HG03439 (cell line): ENCODE measurements at regions not wholly inside any gene's neighbourhood (a gene's known extent, or its start where the extent isn't known, plus 50 kb on each side); places are given as distances from the start of the nearest gene placed in this dataset.

ENCODE experiments used
- ATAC-seq: cut with Tn5 transposase; IDR thresholded peaks from one replicate; pipeline ENCODE4 v1.9.1; 2021; ENCODE audit warnings: mild to moderate bottlenecking, moderate library complexity; ENCODE audit not compliant: unreplicated experiment

DNA sequence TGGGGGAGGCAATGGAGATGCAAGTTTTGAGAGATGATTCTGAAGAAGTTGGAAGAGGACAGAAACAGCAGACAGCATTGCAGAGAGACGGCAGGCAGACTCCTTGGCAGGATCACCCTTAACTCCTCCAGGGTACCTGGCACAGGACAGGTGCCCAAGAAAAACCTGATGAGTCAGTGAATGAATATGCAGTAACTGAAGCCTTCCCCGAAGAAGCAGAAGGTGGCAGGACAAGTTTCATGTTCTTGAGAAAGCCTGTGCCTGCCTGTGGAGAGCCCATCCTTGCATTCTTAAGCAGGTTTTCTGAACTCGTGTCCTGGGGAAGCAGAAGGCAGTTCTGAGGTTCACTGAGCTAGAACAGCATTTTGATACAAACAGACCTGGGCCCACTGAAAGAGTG is 79.6 kb upstream of the SASH1 start:
- no peak for ATAC-seq

DNA sequence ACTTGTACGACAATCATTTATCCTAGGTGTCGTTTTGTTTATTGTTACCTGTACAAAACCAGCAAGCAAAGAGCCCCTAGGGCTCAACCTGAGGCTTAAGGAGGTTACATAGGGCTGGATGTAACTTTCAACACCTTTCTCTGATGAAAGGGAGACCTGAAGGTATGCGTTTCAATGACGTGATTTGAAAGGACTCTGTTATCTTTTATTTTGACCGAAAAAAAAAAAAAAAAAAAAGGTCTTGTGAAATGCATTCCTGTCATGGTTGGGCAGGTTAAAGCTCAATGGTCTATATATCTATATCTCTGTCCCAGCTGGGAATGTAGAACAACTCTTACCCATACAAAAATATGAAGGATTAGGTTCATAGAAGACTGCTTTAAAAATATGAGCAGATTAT is 78.7 kb upstream of the SASH1 start:
- no peak for ATAC-seq

DNA sequence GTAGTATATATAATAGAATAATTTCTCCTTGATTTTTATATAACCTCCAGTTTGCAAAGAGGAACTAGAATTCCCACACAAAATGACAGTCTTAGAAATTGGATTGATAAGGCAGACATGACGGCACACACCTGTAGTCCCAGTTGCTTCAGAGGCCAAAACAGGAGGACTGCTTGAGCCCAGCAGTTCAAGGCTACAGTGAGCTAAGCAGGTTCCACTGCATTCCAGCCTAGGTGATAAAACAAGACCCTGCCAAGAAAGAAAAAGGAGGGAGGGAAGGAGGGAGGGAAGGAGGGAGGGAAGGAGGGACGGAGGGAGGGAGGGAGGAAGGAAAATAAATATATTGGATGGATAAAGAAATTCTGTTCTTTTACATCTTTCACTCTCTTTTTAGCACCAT is 77.6 kb upstream of the SASH1 start:
- no peak for ATAC-seq

DNA sequence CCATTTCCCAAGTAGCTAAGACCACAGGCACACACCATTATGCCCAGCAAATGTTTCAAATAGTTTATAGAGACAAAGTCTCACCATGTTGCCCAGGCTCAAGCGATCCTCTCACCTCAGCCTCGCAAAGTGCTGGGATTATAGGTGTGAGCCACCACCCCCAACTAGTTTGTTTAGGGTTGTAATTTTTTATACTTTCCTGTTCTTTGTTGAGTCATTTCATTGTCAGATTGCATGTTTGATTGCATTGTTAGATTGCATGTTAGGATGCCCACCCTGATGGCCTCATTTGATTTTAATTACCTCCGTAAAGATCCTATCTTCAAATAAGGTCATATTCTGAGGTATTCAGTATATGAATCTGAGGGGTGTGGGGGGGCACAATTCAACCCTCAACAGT is 73.3 kb upstream of the SASH1 start:
- no peak for ATAC-seq

DNA sequence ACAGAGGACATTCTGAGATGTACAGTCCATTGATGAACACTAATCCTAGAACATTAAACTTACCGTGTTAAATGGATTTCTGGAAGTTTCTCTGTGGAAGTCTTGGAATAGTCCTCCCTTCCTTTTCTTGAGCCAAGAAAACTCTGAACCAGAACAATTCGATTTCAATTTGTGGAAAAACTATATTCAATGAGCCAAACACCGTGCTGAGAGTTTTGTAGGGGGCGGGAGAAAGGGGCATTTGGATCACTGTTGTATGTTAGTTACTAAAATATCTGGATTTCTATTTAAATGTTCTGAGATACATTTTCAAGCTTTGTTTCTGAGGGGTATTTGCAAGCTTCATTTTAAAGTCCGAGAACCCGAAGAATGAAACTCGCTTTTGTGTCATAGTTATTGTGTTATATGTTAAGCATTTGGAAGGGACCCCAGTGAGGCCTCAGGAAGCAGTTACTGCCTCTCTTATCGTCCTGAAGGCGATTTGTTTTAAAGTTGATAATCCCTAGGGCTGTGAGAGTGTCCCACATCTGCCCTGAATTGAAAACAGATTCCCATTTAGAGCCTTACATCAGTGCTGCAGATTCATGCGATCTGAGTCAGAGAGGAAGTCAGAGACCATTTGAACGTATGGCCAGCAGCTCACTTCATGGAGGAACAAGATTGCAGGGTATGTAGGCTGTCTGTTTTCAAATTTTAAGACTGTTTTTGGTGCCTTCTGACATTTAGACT is 70.8 kb upstream of the SASH1 start:
- ATAC-seq = no peak

DNA sequence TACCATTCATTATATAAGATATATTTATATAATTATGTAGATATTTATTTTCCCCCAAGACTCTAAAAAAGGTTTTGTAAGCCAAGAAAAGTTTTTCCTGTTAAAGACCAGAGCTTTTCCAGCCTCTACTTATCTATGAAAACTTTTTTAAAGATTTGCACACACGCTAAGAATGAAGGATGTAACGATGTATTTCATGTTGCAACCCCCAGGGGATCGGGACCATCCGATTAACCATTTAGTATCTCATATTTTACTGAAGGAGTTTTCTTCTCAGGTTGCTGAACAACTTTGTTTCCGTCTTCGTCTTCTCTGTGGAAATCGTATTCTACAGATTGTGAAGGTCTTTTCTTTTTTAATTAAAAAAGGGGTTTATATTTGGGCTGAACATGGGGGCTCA is 70.0 kb upstream of the SASH1 start:
- no peak for ATAC-seq

DNA sequence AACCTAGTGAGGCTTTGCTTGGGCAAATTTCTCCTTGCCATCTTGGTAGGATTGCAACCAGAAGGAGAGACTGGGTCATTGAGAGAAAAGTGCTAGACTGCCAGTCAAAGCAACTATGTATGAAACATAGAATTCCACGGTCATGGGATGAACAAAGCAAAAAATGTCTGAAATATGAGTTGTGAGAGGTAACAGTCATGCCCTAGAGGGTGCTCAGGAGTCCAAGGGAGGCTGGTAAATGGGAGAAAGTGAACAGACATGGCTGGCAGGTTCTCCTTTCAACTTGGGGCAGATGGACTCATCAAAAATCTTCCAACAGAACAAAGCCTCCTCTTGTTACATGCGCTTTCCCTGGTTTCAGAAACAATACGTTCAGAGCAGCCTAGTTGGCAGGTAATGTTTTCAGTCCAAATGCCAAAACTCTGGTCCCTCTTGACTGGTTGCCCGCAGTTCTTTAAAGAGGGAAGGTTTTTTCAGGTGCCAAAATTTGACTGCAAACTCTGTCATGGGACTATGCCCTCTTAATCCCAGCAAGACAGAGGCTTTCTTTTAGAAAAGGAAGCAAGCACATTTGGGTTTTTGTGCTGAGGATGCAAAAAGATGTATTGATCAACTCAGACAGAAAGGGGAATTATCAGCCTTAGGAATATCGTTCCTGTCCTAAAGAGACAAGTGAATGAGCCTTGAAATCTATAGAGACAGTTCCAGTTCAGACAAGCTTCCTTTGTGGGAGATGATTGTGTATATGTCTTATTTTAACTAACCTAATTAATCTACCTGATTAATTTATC is 68.5 kb upstream of the SASH1 start:
- no peak for ATAC-seq

DNA sequence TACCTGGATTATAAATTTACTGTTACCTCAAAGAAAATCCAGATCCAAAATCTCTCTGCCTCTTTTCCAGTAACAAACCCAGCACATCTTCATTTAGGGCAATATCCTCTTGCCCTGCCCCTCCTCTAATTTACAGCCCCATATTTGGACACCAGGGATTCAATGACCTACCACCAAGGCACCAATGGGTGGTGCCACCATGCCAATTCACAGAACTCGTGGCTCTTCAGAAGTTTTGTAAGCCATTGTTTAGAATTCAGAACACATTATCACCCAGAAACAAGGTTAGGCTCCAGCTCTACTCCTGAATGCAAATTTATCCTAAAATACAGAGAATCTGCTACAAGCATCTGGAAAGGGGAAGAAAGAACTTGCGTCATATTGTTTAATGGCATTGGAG is 67.8 kb upstream of the SASH1 start:
- no peak for ATAC-seq

DNA sequence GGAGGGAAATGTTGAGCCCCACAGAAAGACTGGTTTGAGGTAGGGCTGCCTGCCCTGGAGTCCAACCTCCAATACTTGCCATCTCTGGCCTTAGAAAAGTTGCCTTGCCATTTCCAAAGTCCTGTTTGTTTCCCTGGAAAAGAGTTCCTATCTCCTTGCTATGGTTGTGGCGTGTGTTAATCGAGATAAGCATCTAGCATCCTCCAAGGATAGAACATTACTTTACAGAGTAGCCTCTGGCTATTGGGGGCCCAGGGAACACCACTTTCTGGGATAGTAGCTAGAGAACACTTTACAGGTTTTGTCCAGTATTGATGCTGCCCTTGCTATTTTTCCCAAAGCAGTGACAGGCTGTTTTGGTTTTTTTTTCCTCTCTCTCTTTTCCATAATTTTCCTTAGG is 57.4 kb upstream of the SASH1 start:
- no peak for ATAC-seq

DNA sequence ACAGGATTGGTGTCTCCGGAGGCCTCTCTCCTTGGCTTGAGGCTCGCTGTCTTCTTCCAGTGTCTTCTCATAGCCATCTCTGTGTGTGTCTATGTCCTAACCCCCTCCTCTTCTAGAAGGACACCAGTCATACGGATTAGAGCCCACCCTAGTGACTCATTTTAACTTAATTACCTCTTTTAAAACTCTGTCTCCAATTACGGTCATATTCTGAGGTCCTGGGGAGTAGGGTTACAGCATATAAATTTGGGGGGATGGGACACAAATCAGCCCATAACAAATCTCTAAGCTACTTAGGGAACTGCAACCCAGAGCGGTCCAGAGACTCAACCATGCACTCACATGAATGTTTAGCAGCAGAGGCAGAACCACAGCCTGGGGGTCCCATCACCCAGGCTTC is 56.1 kb upstream of the SASH1 start:
- no peak for ATAC-seq

DNA sequence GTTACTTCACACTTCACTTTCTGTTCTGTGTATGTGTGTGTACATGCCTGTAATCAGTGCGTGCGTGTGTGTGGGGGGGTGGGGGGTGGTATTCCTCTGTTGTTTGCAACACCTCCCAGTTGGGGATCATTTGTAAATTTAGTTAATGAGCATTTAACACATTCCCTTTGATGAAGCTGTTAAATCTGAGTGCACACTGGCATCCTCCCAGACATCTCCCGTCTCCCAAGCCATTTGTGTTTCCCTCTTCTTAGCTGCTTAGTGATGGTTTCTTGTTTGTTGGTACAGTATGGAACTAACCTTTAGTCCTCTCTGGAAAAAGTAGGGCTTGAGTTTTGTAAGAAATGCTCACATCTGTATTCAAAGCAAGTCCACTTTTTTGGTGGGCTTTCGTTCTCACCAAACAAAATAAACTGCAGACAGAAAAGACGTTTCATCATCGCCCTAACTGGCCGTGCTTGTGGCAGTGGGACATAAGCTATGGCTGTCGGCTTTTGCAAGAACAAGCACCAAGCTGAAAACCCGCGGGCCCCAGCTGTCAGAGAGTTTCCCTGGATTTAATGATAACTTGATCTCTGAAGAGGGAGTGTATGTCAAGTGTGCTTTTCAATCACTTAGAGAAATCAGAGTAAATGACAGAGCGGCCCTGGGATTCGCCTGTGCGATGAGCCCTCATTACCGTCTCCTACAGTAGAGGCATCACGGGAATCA is 54.9 kb upstream of the SASH1 start:
- no peak for ATAC-seq

DNA sequence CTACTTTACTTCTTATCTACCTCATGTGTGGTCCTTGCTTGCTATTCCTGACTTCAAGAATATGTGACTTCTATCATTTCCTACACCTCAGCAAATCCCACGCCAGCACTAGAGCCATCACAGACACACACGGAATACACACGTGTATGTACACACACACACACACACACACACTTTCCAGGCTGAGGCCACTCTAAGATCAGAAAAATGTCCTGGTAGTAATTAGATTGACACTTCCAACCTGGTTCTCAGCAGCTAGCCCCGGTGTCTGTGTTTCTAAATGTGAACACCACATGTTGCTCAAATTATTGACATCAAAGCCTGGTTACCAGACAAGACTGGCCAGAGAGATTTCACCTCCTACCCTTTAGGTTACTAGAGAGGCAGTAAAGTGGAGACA is 54.1 kb upstream of the SASH1 start:
- no peak for ATAC-seq

DNA sequence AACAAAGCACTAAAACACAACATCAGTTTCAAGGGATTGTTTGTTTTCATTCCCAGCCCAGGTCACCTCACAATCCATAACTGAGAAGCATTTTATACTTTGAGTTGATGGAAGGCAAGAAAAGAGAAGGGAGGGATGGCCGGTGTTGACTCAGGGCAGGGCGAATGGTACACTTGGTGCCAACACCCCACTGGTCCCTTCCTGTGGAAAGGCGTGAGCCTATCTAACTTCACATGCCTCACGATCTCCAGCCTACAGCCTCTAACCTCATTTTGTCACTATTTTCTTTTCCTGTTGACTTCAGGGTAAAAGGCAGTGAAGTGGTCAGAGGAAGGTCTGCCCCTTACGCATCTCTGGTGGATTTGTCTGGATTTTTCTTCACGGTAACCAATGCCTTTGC is 53.5 kb upstream of the SASH1 start:
- no peak for ATAC-seq

DNA sequence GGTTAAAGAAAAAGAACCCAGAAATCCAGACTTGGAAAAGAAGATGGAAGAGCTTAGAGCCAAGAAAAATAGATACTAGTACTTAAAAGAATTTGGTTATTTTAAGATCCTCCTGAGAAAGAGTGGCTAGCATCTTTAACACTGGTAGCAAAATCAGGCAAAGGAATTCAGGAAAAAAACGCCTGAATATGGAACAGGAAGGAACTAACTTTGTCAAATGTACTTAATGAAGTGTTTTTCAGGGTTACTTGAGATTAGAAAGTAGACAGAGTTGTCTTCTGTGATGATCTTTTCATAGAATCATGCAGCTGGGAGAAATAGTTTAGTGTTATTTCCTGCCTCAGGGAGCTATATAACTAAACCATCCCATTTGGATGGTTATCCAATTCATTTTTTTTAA is 50.8 kb upstream of the SASH1 start:
- ATAC-seq = no peak
